ENCODE measurements at regions not wholly inside any gene's neighbourhood (a gene's known extent, or its start where the extent isn't known, plus 50 kb on each side); places are given as distances from the start of the nearest gene placed in this dataset.

- POLR2A ChIA-PET (ENCODE audit: low non-redundant PET): no interaction called here
- intact Hi-C loops (cut with micrococcal nuclease; ENCODE audit: unreplicated experiment): no loop called here
- BruUV-seq (replicated peaks): no TSS peak
- TF ChIP-seq EZH2 (IDR thresholded peaks at IDR 0.05; ENCODE audit: borderline replicate concordance, low read depth, low read length, poor library complexity, severe bottlenecking): no peak
- no peak for TF ChIP-seq CTCF (conservative IDR thresholded peaks at IDR 0.05; ENCODE audit: low read depth, low read length)
- Histone ChIP-seq H3K9me3 (ENCODE audit: low read depth, low read length, poor library complexity, severe bottlenecking) (no peaks in the 10 kb centered on the region), H3K4me1 (ENCODE audit: insufficient read depth, low read length, poor library complexity, severe bottlenecking) (peaks cover 4% of the 10 kb centered on the region), H3K4me3 (ENCODE audit: low read depth, low read length, poor library complexity, severe bottlenecking) (no peak overlapping the region), H3K27ac (ENCODE audit: low read depth, low read length, poor library complexity, severe bottlenecking) (no peak overlapping the region), H3K27me3 (replicated peaks; ENCODE audit: insufficient read depth, low read depth, low read length, poor library complexity) (no peaks in the 10 kb centered on the region), H3K36me3 (ENCODE audit: insufficient read depth, low read length, poor library complexity, severe bottlenecking) (no peaks in the 10 kb centered on the region)
- CTCF ChIA-PET: no interaction called here
- no peak for DNase-seq (ENCODE audit: low spot score)
Measured at GRCh38 chr5:73376618-73377170, 71.9 kb downstream of the FOXD1 start.

- Histone ChIP-seq H3K27me3 (replicated peaks; ENCODE audit: insufficient read depth, low read depth, low read length, poor library complexity) (no peaks in the 10 kb centered on the region), H3K9me3 (ENCODE audit: low read depth, low read length, poor library complexity, severe bottlenecking) (no peaks in the 10 kb centered on the region), H3K4me3 (ENCODE audit: low read depth, low read length, poor library complexity, severe bottlenecking) (no peak overlapping the region), H3K36me3 (ENCODE audit: insufficient read depth, low read length, poor library complexity, severe bottlenecking) (no peaks in the 10 kb centered on the region), H3K4me1 (ENCODE audit: insufficient read depth, low read length, poor library complexity, severe bottlenecking) (peaks cover 4% of the 10 kb centered on the region), H3K27ac (ENCODE audit: low read depth, low read length, poor library complexity, severe bottlenecking) (no peak overlapping the region)
- intact Hi-C loops (cut with micrococcal nuclease; ENCODE audit: unreplicated experiment): no loop called here
- no peak for TF ChIP-seq CTCF (conservative IDR thresholded peaks at IDR 0.05; ENCODE audit: low read depth, low read length)
- TF ChIP-seq EZH2 (IDR thresholded peaks at IDR 0.05; ENCODE audit: borderline replicate concordance, low read depth, low read length, poor library complexity, severe bottlenecking): no peak
- BruUV-seq (replicated peaks): no TSS peak
- POLR2A ChIA-PET (ENCODE audit: low non-redundant PET): no interaction called here
- CTCF ChIA-PET: no interaction called here
- no peak for DNase-seq (ENCODE audit: low spot score)
Measured at GRCh38 chr5:73375949-73376348, 72.6 kb downstream of the FOXD1 start.

- Histone ChIP-seq H3K4me1 (ENCODE audit: insufficient read depth, low read length, poor library complexity, severe bottlenecking) (peaks cover 4% of the 10 kb centered on the region), H3K9me3 (ENCODE audit: low read depth, low read length, poor library complexity, severe bottlenecking) (no peaks in the 10 kb centered on the region), H3K4me3 (ENCODE audit: low read depth, low read length, poor library complexity, severe bottlenecking) (no peak overlapping the region), H3K27ac (ENCODE audit: low read depth, low read length, poor library complexity, severe bottlenecking) (no peak overlapping the region), H3K27me3 (replicated peaks; ENCODE audit: insufficient read depth, low read depth, low read length, poor library complexity) (no peaks in the 10 kb centered on the region), H3K36me3 (ENCODE audit: insufficient read depth, low read length, poor library complexity, severe bottlenecking) (no peaks in the 10 kb centered on the region)
- intact Hi-C loops (cut with micrococcal nuclease; ENCODE audit: unreplicated experiment): no loop called here
- no TSS peak for BruUV-seq (replicated peaks)
- CTCF ChIA-PET: no interaction called here
- no peak for TF ChIP-seq EZH2 (IDR thresholded peaks at IDR 0.05; ENCODE audit: borderline replicate concordance, low read depth, low read length, poor library complexity, severe bottlenecking)
- no peak for TF ChIP-seq CTCF (conservative IDR thresholded peaks at IDR 0.05; ENCODE audit: low read depth, low read length)
- POLR2A ChIA-PET (ENCODE audit: low non-redundant PET): no interaction called here
- DNase-seq (ENCODE audit: low spot score): no peak
Measured at GRCh38 chr5:73375191-73375545, 73.4 kb downstream of the FOXD1 start.

Data from A673 (cell line).